IMR-90 (cell line): ENCODE measurements at regions not wholly inside any gene's neighbourhood (a gene's known extent, or its start where the extent isn't known, plus 50 kb on each side); places are given as distances from the start of the nearest gene placed in this dataset.

Experiments
- ATAC-seq: fragments of 200-7000 bp; cut with Tn5 transposase; 2 replicates; pipeline ENCODE4 v1.9.1; 2020; ENCODE audit warnings: low read depth, mild to moderate bottlenecking, moderate library complexity
- BruUV-seq: library from RNA; stranded (reverse); fragments of 400-500 nt; replicated peaks from 2 replicates; lab custom pipeline; 2021; lab: Mats Ljungman, UMichigan
- CTCF ChIA-PET: fragments of 300-600 bp; formaldehyde crosslinking; extraction: SDS; loops from one replicate; lab custom pipeline; 2021; ENCODE audit warnings: antibody characterized with exemption; lab: Yijun Ruan, JAX
- POLR2A ChIA-PET: fragments of 300-600 bp; sonication (Branson Sonifier 250); formaldehyde crosslinking; loops from one replicate; lab custom pipeline; 2022; ENCODE audit warnings: antibody characterized with exemption; ENCODE audit not compliant: unreplicated experiment; lab: Charles Lee
- DNase-seq: peaks from one replicate; pipeline ENCODE4 v3.0.0; 2013
- H2AFZ ChIP-seq: replicated peaks from 2 replicates; pipeline ENCODE3; 2013; ENCODE audit warnings: low read length, mild to moderate bottlenecking; ENCODE audit not compliant: poor library complexity
- H2AK5ac ChIP-seq: 2 replicates; pipeline ENCODE4 v1.6.1; 2013; ENCODE audit warnings: low read depth, low read length, inconsistent platforms
- H2AK9ac ChIP-seq: replicated peaks from 2 replicates; pipeline ENCODE3; 2013; ENCODE audit warnings: mild to moderate bottlenecking, low read depth, low read length, moderate library complexity; ENCODE audit not compliant: poor library complexity
- H2BK120ac ChIP-seq: 2 replicates; pipeline ENCODE4 v1.6.1; 2013; ENCODE audit warnings: low read depth, low read length, inconsistent platforms
- H2BK15ac ChIP-seq: 3 replicates; pipeline ENCODE4 v1.6.1; 2013; ENCODE audit warnings: low read depth, low read length, inconsistent platforms
- H2BK20ac ChIP-seq: 2 replicates; pipeline ENCODE4 v1.6.1; 2013; ENCODE audit warnings: low read depth, mild to moderate bottlenecking, inconsistent platforms, low read length, moderate library complexity
- H2BK5ac ChIP-seq: 2 replicates; pipeline ENCODE4 v1.6.1; 2013; ENCODE audit warnings: mild to moderate bottlenecking, low read depth, low read length, inconsistent platforms; ENCODE audit not compliant: poor library complexity, severe bottlenecking
- H3K14ac ChIP-seq: replicated peaks from 2 replicates; pipeline ENCODE4 v1.6.1; 2013; ENCODE audit warnings: low read depth, low read length, inconsistent platforms
- H3K18ac ChIP-seq: 2 replicates; pipeline ENCODE4 v1.6.1; 2013; ENCODE audit warnings: low read depth, low read length, control low read depth
- H3K23ac ChIP-seq: 2 replicates; pipeline ENCODE4 v1.6.1; 2013; ENCODE audit warnings: low read depth, low read length, inconsistent platforms
- H3K27ac ChIP-seq: 2 replicates; pipeline ENCODE4 v1.5.1; 2013; ENCODE audit warnings: mild to moderate bottlenecking, control low read depth, low read length; ENCODE audit not compliant: insufficient read depth
- H3K27me3 ChIP-seq: 2 replicates; pipeline ENCODE4 v1.6.1; 2013; ENCODE audit warnings: low read length; ENCODE audit not compliant: control insufficient read depth, insufficient read depth
- H3K36me3 ChIP-seq: 2 replicates; pipeline ENCODE4 v1.6.1; 2013; ENCODE audit warnings: low read length, mixed read lengths; ENCODE audit not compliant: control insufficient read depth, insufficient read depth
- H3K4ac ChIP-seq: 2 replicates; pipeline ENCODE4 v1.6.1; 2013; ENCODE audit warnings: low read depth, low read length, inconsistent platforms
- H3K4me1 ChIP-seq: 2 replicates; pipeline ENCODE4 v1.6.1; 2013; ENCODE audit warnings: low read length, mixed read lengths; ENCODE audit not compliant: control insufficient read depth, insufficient read depth
- H3K4me2 ChIP-seq: 2 replicates; pipeline ENCODE4 v1.6.1; 2013; ENCODE audit warnings: low read depth, mild to moderate bottlenecking, control low read depth, low read length, moderate library complexity
- H3K4me3 ChIP-seq: 2 replicates; pipeline ENCODE4 v1.5.1; 2013; ENCODE audit warnings: low read depth, mild to moderate bottlenecking, control low read depth, low read length, moderate library complexity; ENCODE audit not compliant: insufficient read depth
- H3K56ac ChIP-seq: 2 replicates; pipeline ENCODE4 v1.6.1; 2013; ENCODE audit warnings: low read length, inconsistent platforms; ENCODE audit not compliant: insufficient read depth; ENCODE audit errors: extremely low read depth
- H3K79me1 ChIP-seq, 2 experiments: 2 replicates each; pipeline ENCODE4 v1.6.1; 2013; ENCODE audit warnings: low read length in 2 of 2, inconsistent platforms in 1 of 2, low read depth in 1 of 2
- H3K9ac ChIP-seq: 2 replicates; pipeline ENCODE4 v1.6.1; 2013; ENCODE audit warnings: low read depth, low read length, control low read depth
- H3K9me1 ChIP-seq: 2 replicates; pipeline ENCODE4 v1.6.1; 2013; ENCODE audit warnings: low read length, inconsistent platforms; ENCODE audit not compliant: insufficient read depth
- H3K9me3 ChIP-seq: 2 replicates; pipeline ENCODE4 v1.6.1; 2013; ENCODE audit warnings: low read length; ENCODE audit not compliant: control insufficient read depth, insufficient read depth
- H4K20me1 ChIP-seq: 2 replicates; pipeline ENCODE4 v1.6.1; 2013; ENCODE audit warnings: low read length, inconsistent platforms; ENCODE audit not compliant: insufficient read depth
- H4K5ac ChIP-seq: 2 replicates; pipeline ENCODE4 v1.6.1; 2013; ENCODE audit warnings: mild to moderate bottlenecking, low read depth, low read length, control low read depth
- H4K8ac ChIP-seq, 2 experiments: 2 replicates each; pipeline ENCODE4 v1.6.1; 2013; ENCODE audit warnings: low read depth in 2 of 2, low read length in 2 of 2, control low read depth in 1 of 2, inconsistent platforms in 1 of 2
- H4K91ac ChIP-seq: 2 replicates; pipeline ENCODE4 v1.6.1; 2013; ENCODE audit warnings: low read depth, low read length, inconsistent platforms; ENCODE audit not compliant: insufficient read depth
- CEBPB ChIP-seq: IDR thresholded peaks from 2 replicates; pipeline ENCODE4 v1.6.1; 2012; ENCODE audit warnings: low read depth, low read length, improper control_type of control experiment
- CHD1 ChIP-seq: IDR thresholded peaks from 2 replicates; pipeline ENCODE4 v1.6.1; 2012; ENCODE audit warnings: low read depth, low read length, improper control_type of control experiment
- MAFK ChIP-seq: IDR thresholded peaks from 2 replicates; pipeline ENCODE4 v1.6.1; 2012; ENCODE audit warnings: low read depth, low read length, improper control_type of control experiment
- POLR2A ChIP-seq: IDR thresholded peaks from 2 replicates; pipeline ENCODE4 v1.6.1; 2012; ENCODE audit warnings: mild to moderate bottlenecking, low read depth, low read length
- RFX5 ChIP-seq: IDR thresholded peaks from 2 replicates; pipeline ENCODE4 v1.8.0; 2012; ENCODE audit warnings: low read depth, mild to moderate bottlenecking, low read length, moderate library complexity
- WGBS, 2 experiments: methylation state at CpG; one replicate each; pipeline versions ENCODE4 v1.1.5 to v1.1.7; 2013; ENCODE audit warnings: missing lambda C conversion rate in 2 of 2; ENCODE audit not compliant: insufficient read length in 1 of 2; ENCODE audit errors: extremely low coverage in 2 of 2; 5-methylcytosine and 5-hydroxymethylcytosine counted together
- dilution Hi-C: fragments of 300-500 bp; cut with HindIII; formaldehyde crosslinking; loops from one replicate; pipeline ENCODE4 v1.14.3; 2018; ENCODE audit warnings: low sequenced_read_pairs; ENCODE audit not compliant: unreplicated experiment
- in situ Hi-C: fragments of 300-500 bp; cut with MboI; formaldehyde crosslinking; loops from 3 replicates; pipeline ENCODE4 v1.14.3; 2019; ENCODE audit warnings: low sequenced_read_pairs, inconsistent platforms, mixed read lengths
- intact Hi-C: fragments of 100-400 bp; cut with micrococcal nuclease; formaldehyde crosslinking; loops from 2 replicates; pipeline ENCODE4 v1.10.0; 2022
- TF ChIP-seq, protein P1 (sequence below): fragments of 150-350 bp; IDR thresholded peaks from 2 replicates; pipeline ENCODE4 v1.6.1; 2016; ENCODE audit warnings: low read depth, mild to moderate bottlenecking, low read length, moderate library complexity, borderline replicate concordance

DNA sequence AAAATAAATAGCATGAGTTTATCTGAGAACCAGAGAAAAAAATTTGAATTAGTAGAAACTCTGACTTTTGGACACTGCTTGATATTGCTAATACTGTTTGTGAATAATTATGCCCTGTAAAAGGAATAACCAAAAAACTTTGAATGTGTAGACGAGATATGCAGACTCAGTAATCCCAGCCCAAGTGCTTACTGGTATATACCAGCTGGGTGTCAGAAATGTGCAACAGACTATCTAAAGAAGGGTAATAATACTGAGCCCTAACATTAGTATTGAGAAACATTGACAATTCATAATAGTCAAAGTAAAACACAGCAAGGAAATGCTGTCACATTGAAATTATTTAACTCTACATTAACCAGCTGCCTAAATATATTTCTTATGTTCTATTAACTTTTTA, 60.5 kb upstream of the ZC3H15 start:
- H3K56ac ChIP-seq, result no peak overlapping the region
- no peak overlapping the region for H4K8ac ChIP-seq
- no peaks in the 10 kb centered on the region for H3K9me3 ChIP-seq
- no peak overlapping the region for H2BK15ac ChIP-seq
- no peak overlapping the region for H4K91ac ChIP-seq
- ATAC-seq, result no peak
- H3K4me1 ChIP-seq, result no peaks in the 10 kb centered on the region; the same call in 1 of the 2 replicates
- POLR2A ChIA-PET, result no interaction called here
- no peak overlapping the region for H3K4me3 ChIP-seq
- H2AFZ ChIP-seq, result no peak overlapping the region
- H2BK5ac ChIP-seq, result no peak overlapping the region
- no peaks in the 10 kb centered on the region; the same call in 1 of the 2 replicates for H3K9me1 ChIP-seq
- H3K4ac ChIP-seq, result no peak overlapping the region
- BruUV-seq, result no TSS peak
- no peak overlapping the region for H3K27ac ChIP-seq
- H3K79me1 ChIP-seq, result no peaks in the 10 kb centered on the region
- no peak overlapping the region for H3K4me2 ChIP-seq
- H3K27me3 ChIP-seq, result no peaks in the 10 kb centered on the region
- no peak overlapping the region for H2AK9ac ChIP-seq
- no peaks in the 10 kb centered on the region for H3K36me3 ChIP-seq
- dilution Hi-C loops (no loop called here), in situ Hi-C loops (no loop called here), intact Hi-C loops (no loop called here)
- CTCF ChIA-PET, result no interaction called here
- H3K18ac ChIP-seq, result no peak overlapping the region
- H2BK20ac ChIP-seq, result no peak overlapping the region
- H4K20me1 ChIP-seq, result no peaks in the 10 kb centered on the region
- no CpG with 5 or more reads among the region's 1 CpG for WGBS, 2 experiments
- no peak overlapping the region for H3K14ac ChIP-seq
- no peak for DNase-seq
- no peak overlapping the region for H2AK5ac ChIP-seq
- H3K9ac ChIP-seq, result no peak overlapping the region
- TF ChIP-seq CEBPB (no peak), POLR2A (no peak), RFX5 (no peak), MAFK (no peak), CHD1 (no peak)
- TF ChIP-seq, protein P1, sequence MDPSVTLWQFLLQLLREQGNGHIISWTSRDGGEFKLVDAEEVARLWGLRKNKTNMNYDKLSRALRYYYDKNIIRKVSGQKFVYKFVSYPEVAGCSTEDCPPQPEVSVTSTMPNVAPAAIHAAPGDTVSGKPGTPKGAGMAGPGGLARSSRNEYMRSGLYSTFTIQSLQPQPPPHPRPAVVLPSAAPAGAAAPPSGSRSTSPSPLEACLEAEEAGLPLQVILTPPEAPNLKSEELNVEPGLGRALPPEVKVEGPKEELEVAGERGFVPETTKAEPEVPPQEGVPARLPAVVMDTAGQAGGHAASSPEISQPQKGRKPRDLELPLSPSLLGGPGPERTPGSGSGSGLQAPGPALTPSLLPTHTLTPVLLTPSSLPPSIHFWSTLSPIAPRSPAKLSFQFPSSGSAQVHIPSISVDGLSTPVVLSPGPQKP, result no peak
- no peak overlapping the region for H2BK120ac ChIP-seq
- no peak overlapping the region for H4K5ac ChIP-seq
- no peak overlapping the region for H3K23ac ChIP-seq
